ENCODE measurements at regions not wholly inside any gene's neighbourhood (a gene's known extent, or its start where the extent isn't known, plus 50 kb on each side); places are given as distances from the start of the nearest gene placed in this dataset.

DNA sequence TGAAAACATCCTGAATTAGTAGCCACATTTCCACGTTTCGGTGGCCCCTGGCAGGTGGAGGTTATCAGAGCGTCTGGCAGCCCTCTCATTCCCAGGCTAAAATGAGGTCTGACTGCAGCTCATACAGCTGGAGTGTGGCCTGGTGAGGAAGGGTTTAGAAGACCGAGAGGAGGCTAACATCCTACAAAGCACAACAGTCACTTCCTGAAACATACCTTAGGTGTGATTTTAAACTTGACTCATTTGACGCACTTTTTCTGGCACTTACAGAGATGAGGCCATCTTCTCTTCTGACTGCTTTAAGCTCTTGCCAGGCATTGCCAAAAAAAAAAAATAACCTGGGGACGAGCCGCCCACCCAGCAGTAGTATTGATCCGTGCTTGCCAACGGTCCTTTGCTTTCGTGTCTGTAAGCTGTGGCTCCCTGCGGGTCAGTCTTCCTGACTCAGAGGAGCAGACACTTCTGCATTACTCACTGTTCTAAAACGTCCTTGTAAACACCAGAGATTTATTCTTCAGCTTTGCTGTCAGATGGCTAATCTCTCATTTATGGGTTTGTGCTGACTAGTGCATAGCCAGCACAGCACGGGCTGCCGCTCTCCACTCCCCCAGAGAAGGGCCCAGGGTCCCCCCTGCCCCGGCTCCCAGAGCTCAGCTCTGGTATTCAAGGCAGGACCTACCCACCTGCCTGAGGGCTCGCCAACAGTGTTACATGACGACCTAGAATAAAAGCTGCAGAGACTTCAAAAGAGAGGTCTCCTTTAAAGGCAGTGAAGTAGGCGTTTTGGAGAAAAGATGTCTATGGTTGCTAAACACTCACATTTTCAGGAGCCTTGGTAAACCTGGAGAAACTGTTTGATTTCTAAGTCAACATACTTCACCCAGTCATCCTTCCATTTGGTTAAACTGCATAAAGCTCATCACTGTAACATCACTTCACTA lies 78.5 kb upstream of the FRMD1 start:
- TF ChIP-seq POLR2A (IDR thresholded peaks at IDR 0.05) = no peak
- TF ChIP-seq CTCF (IDR thresholded peaks at IDR 0.05) = no peak

All from heart left ventricle (tissue), 13 donors.